ENCODE measurements at regions not wholly inside any gene's neighbourhood (a gene's known extent, or its start where the extent isn't known, plus 50 kb on each side); places are given as distances from the start of the nearest gene placed in this dataset.

- TF ChIP-seq TCF7L2 (IDR thresholded peaks at IDR 0.05; ENCODE audit: low read depth, low read length) (no peak), SIN3A (IDR thresholded peaks at IDR 0.05; ENCODE audit: borderline replicate concordance, insufficient read depth, low read depth, low read length) (no peak), POLR2AphosphoS5 (IDR thresholded peaks at IDR 0.05; ENCODE audit: low read depth, low read length) (no peak), REST (IDR thresholded peaks at IDR 0.05; ENCODE audit: insufficient read depth in 1 of 2, low read depth in 2 of 2, low read length in 1 of 2) (no peak), CTCF (IDR thresholded peaks at IDR 0.05) (no peak)
- H3K4me3 ChIP-seq (ENCODE audit: low read depth in 2 of 2, low read length in 2 of 2): no peak overlapping the region
- DNase-seq (ENCODE audit: low read depth, low spot score): no peak
- H3K27ac ChIP-seq (ENCODE audit: low read length): no peak overlapping the region
- intact Hi-C loops (cut with micrococcal nuclease; ENCODE audit: unreplicated experiment) (no loop called here), in situ Hi-C loops (cut with HindIII; ENCODE audit: low pct_unique_long_range_greater_than_20kb, low sequenced_read_pairs) (no loop called here)
- peaks cover 9% of the 10 kb centered on the region; the same call in 1 of the 2 replicates for H3K9me3 ChIP-seq (ENCODE audit: control insufficient read depth, insufficient read depth, low read depth, low read length)
- no peaks in the 10 kb centered on the region for H3K4me1 ChIP-seq (ENCODE audit: control insufficient read depth, insufficient read depth, low read length)
- no peak for ATAC-seq
- ChIA-PET POLR2A (no interaction called here), CTCF (no interaction called here)
- no peaks in the 10 kb centered on the region for H3K36me3 ChIP-seq (ENCODE audit: control insufficient read depth, insufficient read depth, low read length)
- H3K27me3 ChIP-seq (ENCODE audit: control insufficient read depth, insufficient read depth, low read length): no peaks in the 10 kb centered on the region
- no TSS peak for BruUV-seq (replicated peaks)
Measured at GRCh38 chr5:97909541-97909940, 726.5 kb upstream of the RIOK2 start.

GRCh38 chr5:97914483-97914882 is 731.4 kb upstream of the RIOK2 start:
- in situ Hi-C loops (cut with HindIII; ENCODE audit: low pct_unique_long_range_greater_than_20kb, low sequenced_read_pairs): no loop called here
- intact Hi-C loops (cut with micrococcal nuclease; ENCODE audit: unreplicated experiment): no loop called here
- H3K4me3 ChIP-seq (ENCODE audit: low read depth in 2 of 2, low read length in 2 of 2): no peak overlapping the region

More at GRCh38 chr5:97914483-97914882, 731.4 kb upstream of the RIOK2 start:
- Histone ChIP-seq H3K27me3 (ENCODE audit: control insufficient read depth, insufficient read depth, low read length) (no peaks in the 10 kb centered on the region), H3K4me1 (ENCODE audit: control insufficient read depth, insufficient read depth, low read length) (no peaks in the 10 kb centered on the region), H3K9me3 (ENCODE audit: control insufficient read depth, insufficient read depth, low read depth, low read length) (no peaks in the 10 kb centered on the region), H3K27ac (ENCODE audit: low read length) (no peak overlapping the region), H3K36me3 (ENCODE audit: control insufficient read depth, insufficient read depth, low read length) (no peaks in the 10 kb centered on the region)
- BruUV-seq (replicated peaks): no TSS peak
- POLR2A ChIA-PET: no interaction called here
- ATAC-seq (no peak), DNase-seq (ENCODE audit: low read depth, low spot score) (no peak)
- no peak for TF ChIP-seq SIN3A (IDR thresholded peaks at IDR 0.05; ENCODE audit: borderline replicate concordance, insufficient read depth, low read depth, low read length)
- TF ChIP-seq TCF7L2 (IDR thresholded peaks at IDR 0.05; ENCODE audit: low read depth, low read length): no peak
- no peak for TF ChIP-seq CTCF (IDR thresholded peaks at IDR 0.05)
- no peak for TF ChIP-seq POLR2AphosphoS5 (IDR thresholded peaks at IDR 0.05; ENCODE audit: low read depth, low read length)
- no peak for TF ChIP-seq REST (IDR thresholded peaks at IDR 0.05; ENCODE audit: insufficient read depth in 1 of 2, low read depth in 2 of 2, low read length in 1 of 2)
- CTCF ChIA-PET: no interaction called here
